HepG2 (cell line): ENCODE measurements at regions not wholly inside any gene's neighbourhood (a gene's known extent, or its start where the extent isn't known, plus 50 kb on each side); places are given as distances from the start of the nearest gene placed in this dataset.

Source experiments
- EZH2 ChIP-seq: conservative IDR thresholded peaks from 2 replicates; pipeline ENCODE4 v1.6.1; 2012; ENCODE audit warnings: mild to moderate bottlenecking, low read depth, low read length, moderate library complexity
- KLF9 ChIP-seq: IDR thresholded peaks from 2 replicates; pipeline ENCODE4 v1.6.1; 2016; ENCODE audit warnings: low read depth
- POLR2A ChIP-seq, 2 experiments: IDR thresholded peaks; 2 replicates each; pipeline ENCODE4 v1.6.1; 2011; ENCODE audit warnings: low read depth in 2 of 2, low read length in 2 of 2, mild to moderate bottlenecking in 1 of 2, moderate library complexity in 1 of 2; ENCODE audit not compliant: insufficient read depth in 1 of 2
- ZNF251 ChIP-seq: sonication (generic); formaldehyde crosslinking; IDR thresholded peaks from 2 replicates; pipeline ENCODE4 v1.9.0; 2021; ENCODE audit warnings: mild to moderate bottlenecking, missing genetic modification reagents
- TF ChIP-seq, protein P1 (sequence below), 2 experiments: sonication (generic) in 1 of 2; formaldehyde crosslinking in 1 of 2; IDR thresholded peaks; 2 replicates each; pipeline versions ENCODE4 v1.5.1 to v1.6.1; 2011 to 2020; ENCODE audit warnings: borderline replicate concordance in 1 of 2, low read depth in 1 of 2, low read length in 1 of 2, mild to moderate bottlenecking in 1 of 2, missing genetic modification reagents in 1 of 2, moderate library complexity in 1 of 2

DNA sequence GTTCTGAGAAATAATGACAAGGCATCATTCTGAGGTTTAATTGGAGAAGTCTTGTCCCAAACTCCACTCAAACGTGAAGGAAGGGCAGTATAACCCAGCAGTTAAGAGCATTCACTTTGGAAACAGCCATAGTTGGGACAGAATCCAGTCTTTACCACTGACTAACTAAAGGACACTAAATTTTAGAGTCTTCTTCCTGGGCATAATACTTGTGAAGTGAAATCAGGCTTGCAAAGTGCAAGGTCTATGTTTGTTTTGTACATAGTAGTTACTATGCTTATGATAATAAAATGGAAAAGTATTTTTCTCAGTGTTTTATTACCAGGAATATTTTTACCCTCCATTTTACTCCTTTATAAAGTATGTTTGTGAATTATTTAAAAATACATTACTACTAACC, 748.2 kb upstream of the ID2 start:
- TF ChIP-seq ZNF251 (CRISPR knock-in tag) (no peak), EZH2 (no peak), POLR2A (IDR thresholded peaks at IDR 0.05; ENCODE audit: insufficient read depth in 1 of 2, low read depth in 2 of 2, low read length in 2 of 2) (no peak), KLF9 (CRISPR knock-in tag) (no peak)
- TF ChIP-seq, protein P1, sequence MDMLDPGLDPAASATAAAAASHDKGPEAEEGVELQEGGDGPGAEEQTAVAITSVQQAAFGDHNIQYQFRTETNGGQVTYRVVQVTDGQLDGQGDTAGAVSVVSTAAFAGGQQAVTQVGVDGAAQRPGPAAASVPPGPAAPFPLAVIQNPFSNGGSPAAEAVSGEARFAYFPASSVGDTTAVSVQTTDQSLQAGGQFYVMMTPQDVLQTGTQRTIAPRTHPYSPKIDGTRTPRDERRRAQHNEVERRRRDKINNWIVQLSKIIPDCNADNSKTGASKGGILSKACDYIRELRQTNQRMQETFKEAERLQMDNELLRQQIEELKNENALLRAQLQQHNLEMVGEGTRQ (IDR thresholded peaks at IDR 0.05; ENCODE audit: low read depth, low read length) = no peak
- TF ChIP-seq, protein P1 (CRISPR knock-in tag; IDR thresholded peaks at IDR 0.05; ENCODE audit: borderline replicate concordance) = no peak
